CD4-positive, alpha-beta T cell treated with Interleukin-15 for 1 hour (primary cell): ENCODE measurements at regions not wholly inside any gene's neighbourhood (a gene's known extent, or its start where the extent isn't known, plus 50 kb on each side); places are given as distances from the start of the nearest gene placed in this dataset.

Experiments used
- DNase-seq: peaks from one replicate; pipeline ENCODE4 v3.0.0-alpha.2; 2020

- peak; percentile 30 for DNase-seq
These were observed 50.6 kb upstream of the YWHAQ start for GRCh38 chr2:9681427-9681817.

DNA sequence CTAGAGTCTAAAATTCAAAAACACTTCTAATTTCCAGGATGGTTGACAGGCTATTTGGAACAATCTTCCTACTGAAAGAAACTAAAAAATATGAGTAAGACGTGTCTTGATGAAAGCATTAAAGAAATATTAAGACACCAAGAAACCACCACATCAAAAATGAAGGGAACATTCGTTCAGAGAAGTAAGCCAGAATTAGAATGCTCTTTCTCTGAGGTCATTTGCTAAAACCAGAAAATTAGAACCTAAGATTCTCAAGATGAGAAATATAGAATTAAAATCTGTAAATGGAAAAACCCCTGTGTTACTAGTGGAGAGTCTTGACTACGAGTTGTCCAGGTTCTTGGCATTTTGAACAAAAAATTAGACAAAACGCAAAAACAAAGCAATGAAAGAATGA is 54.8 kb upstream of the YWHAQ start:
- no peak for DNase-seq

DNA sequence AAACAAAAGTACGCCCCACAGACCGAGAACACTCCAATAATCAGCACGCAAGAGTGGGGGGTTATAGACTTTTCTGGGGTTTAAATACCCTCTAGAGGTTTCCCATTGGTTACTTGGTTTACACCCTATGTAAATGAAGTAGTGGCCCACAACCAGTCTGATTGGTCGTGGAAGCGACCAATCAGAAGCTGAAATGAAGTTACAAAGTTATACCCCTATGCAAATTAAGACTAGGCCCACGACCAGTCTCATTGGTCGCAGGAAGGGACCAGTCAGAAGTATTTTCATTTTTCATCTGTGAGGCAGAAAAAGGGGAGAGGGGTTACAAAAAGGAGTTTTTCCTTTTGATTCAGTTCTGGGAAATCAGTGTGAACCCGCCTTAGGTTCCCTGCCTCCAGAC is 55.3 kb upstream of the YWHAQ start:
- DNase-seq, result no peak

- DNase-seq, result no peak
These were observed 59.5 kb upstream of the YWHAQ start for GRCh38 chr2:9690252-9690651.

DNA sequence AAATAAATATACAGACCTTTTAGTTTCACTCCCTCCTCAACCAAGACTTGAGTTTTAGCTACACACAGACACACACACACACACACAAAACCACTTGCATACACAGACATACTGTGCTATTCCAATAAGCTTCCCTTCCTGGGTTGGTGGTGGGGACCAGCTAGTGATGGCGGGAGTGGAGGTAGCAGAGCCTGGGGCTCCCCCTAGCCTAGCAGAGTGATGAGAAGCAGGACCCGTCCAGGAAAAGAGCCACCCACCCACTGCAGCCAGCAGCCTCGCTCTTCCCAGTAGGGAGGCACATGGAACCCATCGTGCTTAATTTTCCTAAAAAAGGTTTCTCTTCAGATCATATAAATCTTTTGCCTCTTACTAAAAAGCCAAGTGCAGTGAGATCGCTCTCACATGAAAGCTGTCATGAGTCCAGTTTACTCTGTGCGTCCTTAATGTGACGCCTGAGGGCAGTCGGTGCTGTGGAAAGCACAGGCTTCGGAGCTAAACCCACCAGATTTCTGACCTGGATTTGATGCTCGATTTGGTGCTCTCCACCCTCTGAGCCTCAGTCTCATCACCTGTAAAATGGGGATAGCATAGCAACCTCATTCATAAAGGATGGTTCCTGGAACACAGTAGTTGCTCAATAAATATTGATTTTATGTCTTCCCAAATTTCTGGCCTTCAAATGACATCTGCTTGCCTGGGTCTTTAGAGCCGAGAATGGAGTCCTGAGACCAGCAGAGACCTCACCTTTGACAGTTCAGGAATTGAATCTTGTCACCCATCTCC is 60.1 kb upstream of the YWHAQ start:
- no peak for DNase-seq

DNA sequence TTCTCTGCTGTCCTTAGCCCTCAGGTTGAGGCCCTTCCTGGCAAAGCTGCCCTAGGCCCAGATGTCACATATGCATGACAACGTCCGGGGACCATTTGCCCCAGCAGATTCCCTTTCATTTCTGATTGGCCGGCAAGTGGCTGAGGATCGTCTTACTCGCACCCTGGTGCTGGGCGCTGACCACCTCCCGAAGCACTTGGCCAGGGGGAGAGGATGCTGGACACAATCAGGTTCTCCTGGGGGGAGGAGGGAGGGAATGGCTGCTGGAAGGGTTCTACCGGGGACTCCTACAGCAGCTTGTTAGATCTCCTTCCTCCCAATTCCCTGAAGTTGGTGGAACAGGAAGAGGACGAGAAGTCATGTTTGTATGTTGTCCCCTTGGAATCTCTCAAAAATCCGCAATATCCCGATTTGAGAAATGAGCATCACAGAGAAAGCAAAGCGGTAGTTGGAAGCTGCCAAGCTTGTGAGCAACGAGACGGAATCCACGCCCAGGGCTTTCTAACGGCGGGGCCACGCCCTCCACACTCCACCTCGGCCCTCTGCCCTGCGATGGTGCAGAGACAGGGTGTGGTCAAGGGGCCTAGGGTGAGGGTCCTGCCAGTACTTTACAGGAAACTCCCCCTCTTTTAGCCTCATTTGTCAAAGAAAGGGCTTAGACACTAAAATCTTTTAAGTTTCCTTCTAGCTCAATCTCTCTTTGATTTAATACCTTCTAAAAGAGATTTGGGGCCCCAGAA is 61.8 kb upstream of the YWHAQ start:
- DNase-seq, result no peak

GRCh38 chr2:9693196-9693491 is 62.3 kb upstream of the YWHAQ start:
- peak; percentile 24 for DNase-seq

GRCh38 chr2:9693646-9694045 is 62.8 kb upstream of the YWHAQ start:
- no peak for DNase-seq

- DNase-seq, result no peak
These were observed 64.0 kb upstream of the YWHAQ start for GRCh38 chr2:9694661-9695234.

GRCh38 chr2:9695941-9696340 is 65.1 kb upstream of the YWHAQ start:
- DNase-seq, result no peak

DNA sequence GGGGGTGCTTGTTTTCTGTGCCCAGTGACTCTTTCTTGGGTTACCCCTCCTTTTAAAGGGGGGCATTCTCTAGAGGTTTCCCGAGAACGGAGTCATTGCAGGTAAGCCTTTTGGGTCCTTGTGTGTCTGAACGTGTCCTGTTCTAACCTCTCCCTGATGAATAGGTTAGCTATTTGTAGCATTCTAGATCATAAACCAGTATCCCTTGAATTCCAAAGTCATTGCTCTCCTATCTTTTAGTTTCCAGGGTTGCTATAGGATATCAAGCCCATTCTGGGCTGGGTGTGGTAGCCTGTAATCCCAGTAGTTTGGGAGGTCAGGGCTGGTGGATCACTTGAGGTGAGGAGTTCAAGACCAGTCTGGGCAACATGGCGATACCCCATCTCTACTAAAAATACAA is 65.9 kb upstream of the YWHAQ start:
- DNase-seq, result no peak

GRCh38 chr2:9697909-9698308 is 67.1 kb upstream of the YWHAQ start:
- no peak for DNase-seq

- DNase-seq, result no peak
These were observed 68.6 kb upstream of the YWHAQ start for GRCh38 chr2:9699139-9700108.

- DNase-seq, result no peak
These were observed 69.3 kb upstream of the YWHAQ start for GRCh38 chr2:9700109-9700495.

DNA sequence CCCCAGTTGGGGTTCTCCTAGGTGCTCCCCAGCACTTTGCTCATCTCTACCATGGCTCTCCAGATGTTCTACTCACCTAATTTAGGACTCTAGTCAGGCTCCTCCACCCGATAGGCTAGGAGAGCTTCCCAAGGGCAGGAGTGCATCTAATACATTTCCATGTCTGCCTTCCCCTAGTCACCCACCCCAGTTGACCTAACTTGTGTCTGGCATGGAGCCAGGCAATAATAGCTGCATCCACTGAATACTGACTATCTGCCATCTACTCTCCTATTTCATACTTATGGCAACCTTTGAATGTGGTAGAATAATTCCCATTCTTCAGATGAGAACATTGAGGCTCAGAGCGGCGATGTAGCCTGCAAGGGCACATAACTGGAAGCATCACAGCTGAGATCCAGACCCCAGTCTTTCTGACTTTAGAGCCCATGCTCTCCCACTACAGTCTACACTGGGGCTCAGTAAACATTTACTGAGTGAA is 71.8 kb upstream of the YWHAQ start:
- DNase-seq, result no peak

GRCh38 chr2:9703085-9703678 is 72.4 kb upstream of the YWHAQ start:
- peak; percentile 94 for DNase-seq

DNA sequence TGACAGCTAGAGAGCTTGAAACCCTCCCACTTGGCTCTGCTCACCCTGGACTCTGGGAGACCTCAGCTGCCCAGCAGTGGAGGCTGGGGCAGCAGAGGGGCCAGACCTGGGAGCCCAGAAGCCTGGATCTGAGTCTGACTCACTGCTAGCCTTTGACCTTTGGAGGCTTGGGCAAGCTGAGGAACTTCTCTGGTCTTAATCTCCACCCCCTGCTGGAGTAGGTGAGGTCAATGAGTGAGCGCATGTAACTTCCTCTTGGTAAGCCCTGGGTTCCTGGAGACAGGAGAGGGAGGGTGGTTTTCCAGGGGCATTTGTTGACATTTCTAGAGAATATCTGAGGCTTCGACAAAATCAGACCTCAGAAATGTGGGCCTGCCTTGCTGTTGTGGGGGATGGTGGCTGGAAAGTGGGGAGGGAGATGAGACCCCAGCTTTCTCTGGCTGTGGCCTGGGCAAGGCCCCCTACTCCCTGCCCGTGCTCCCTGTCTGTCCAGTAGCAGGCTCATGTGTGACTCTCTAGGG is 73.0 kb upstream of the YWHAQ start:
- peak; percentile 73 for DNase-seq

GRCh38 chr2:9704600-9704999 is 73.8 kb upstream of the YWHAQ start:
- DNase-seq, result no peak

GRCh38 chr2:9705196-9705595 is 74.4 kb upstream of the YWHAQ start:
- DNase-seq, result no peak

GRCh38 chr2:9707008-9707407 is 76.2 kb upstream of the YWHAQ start:
- no peak for DNase-seq

DNA sequence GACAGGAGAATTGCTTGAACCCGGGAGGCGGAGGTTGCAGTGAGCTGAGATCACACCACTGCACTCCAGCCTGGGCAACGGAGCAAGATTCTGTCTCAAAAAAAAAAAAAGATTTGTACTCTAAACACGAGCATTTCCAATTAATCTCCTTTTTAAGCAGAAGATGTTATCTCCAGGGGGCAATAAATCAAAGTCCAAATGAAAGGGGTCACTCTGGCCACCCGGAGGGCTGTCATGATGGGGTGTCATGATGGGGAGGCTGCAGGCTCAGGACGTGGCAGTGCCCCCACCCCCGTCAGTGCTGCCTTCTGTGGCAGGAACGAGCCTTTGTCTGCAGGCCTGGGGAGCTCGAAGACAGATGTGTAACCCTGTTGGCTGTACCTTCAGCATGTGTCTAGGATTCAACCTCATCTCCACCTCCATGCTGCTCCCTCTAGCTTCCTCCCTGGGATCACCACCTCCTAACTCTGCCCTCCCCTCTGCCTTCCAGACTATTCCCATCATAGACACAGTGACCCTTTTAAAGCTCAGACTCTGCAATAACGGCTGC is 76.9 kb upstream of the YWHAQ start:
- DNase-seq, result no peak
